HG03342 (cell line): ENCODE measurements at regions not wholly inside any gene's neighbourhood (a gene's known extent, or its start where the extent isn't known, plus 50 kb on each side); places are given as distances from the start of the nearest gene placed in this dataset.
"Not testable (repeated sequence)": the region's sequence is repeated elsewhere in the genome, so short reads cannot be mapped to it uniquely, and the experiment has no call there.

ENCODE experiments used
- ATAC-seq: cut with Tn5 transposase; IDR thresholded peaks from one replicate; pipeline ENCODE4 v1.9.1; 2021; ENCODE audit warnings: mild to moderate bottlenecking, moderate library complexity; ENCODE audit not compliant: unreplicated experiment

DNA sequence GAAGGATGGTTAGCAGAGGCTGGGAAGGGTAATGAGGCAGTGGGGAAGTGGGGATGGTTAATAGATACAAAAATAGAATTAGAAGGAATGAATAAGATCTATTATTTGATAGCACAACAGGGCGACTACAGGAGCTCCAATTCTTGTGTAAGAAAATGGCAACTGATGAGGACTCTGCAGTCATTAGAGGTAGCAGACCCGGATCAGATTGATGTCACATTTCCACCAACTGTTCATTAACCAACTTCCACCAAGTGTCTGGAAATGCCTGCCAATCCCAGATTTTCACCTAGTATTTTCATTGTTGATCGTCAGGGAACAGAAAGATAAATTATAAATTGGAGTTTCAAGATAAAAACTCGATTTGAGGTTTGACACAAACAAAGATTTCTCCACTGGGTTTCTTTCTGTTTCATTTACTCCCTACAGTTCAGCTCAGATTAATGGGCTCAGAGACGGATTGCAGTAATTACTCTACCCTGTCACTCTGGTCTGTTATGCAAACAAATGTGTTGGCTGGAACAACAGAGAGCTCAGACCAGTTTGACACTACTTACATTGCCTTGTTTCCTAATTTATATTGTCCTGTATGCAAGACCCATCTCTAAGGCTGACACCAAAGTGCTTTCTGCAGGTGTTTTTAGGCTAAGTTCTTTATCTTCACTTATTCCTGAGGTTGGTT, 909.2 kb upstream of the PRKX start:
- ATAC-seq: no peak

- ATAC-seq: not testable (repeated sequence)
Observed at GRCh38 chrX:4613651-4614050, 900.2 kb upstream of the PRKX start.

DNA sequence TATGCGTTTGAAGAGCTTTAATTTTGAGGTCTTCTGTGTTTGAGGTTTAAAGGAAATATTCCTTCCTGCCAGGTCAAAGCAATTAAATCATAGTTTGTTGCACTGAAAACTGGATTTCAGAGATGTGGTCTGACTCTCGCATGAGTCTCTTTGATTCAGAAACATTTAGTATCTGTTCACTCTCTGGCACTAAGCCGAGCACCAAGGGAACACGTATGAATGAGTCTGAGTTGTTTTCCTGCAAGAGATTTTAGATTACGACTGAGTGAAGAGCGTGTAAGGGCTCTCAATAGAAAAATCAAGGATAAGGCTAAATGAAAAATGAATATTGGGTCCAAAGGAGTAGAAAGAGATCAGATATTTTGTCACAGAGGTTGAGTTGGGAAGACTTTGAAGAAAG, 875.4 kb upstream of the PRKX start:
- no peak for ATAC-seq

GRCh38 chrX:4588466-4588865, 875.0 kb upstream of the PRKX start:
- no peak for ATAC-seq

- no peak for ATAC-seq
Observed at GRCh38 chrX:4588056-4588455, 874.6 kb upstream of the PRKX start.

DNA sequence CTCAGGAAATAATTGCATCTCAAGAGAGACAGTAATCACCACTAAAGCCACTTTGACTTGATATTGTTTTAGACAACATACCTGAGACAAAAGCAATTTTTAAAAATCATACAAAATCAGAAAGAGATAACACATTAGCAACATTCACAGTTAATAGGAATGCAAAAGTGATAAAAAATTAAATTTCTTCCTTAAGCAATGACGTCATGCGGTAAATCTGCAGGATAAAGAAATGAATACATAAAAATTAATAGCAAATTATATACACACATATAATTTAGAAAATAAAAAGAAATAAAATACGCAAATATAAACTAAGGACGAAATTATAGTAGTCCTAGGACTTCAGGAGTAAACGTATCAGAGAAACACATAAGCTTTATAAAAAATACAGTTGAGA, 866.5 kb upstream of the PRKX start:
- no peak for ATAC-seq

- ATAC-seq: no peak
Observed at GRCh38 chrX:4579480-4579879, 866.0 kb upstream of the PRKX start.

GRCh38 chrX:4572691-4573090, 859.2 kb upstream of the PRKX start:
- no peak for ATAC-seq

DNA sequence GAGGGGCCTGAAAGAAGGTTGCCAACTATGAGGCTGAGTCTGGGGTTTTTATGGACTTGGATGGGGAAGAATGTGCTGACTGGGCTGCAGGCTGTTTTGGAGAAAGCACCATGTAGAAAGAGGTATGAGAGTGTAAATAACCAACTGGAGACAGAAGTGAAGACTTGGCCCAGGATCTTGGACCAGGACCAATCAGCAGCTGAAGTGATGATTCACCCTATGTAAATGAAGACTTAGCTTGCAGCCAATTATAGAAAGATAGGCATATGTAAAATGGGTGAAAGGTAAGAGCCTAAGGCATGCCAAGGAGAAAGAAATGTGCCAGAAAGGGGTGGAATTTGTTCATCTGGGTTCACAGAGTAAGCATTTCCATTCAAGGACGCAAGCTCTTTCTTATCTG, 856.7 kb upstream of the PRKX start:
- no peak for ATAC-seq

GRCh38 chrX:4560192-4560591, 846.7 kb upstream of the PRKX start:
- ATAC-seq: no peak

- no peak for ATAC-seq
Observed at GRCh38 chrX:4550018-4550417, 836.6 kb upstream of the PRKX start.

DNA sequence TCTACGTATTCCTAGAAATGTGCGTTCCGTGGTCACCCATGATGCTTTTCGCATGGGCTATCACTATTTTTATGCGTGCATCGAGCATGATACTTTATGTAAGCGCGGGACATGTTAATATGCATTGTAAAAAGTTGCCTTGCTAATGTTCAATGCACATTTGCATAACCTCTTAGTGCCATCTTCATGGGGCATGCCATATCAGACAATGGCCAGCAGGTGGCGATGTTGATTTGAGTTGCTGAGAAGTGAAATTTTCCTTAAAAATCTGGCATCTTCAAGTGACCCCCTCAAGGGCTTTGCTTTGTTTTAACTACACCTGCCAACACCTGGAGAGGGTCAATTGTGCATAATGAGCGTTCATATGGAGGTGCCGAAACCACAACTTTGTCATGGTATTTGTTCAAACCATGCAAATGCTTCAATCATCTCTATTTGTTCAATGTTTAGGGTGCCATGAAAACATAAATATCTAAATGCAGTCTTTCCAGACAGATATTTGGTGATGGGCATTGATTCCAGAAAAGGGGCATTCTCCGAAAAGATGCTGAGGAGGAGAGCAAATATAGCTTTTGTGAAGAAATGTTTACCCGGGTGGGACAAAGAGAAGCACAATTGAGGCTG, 833.9 kb upstream of the PRKX start:
- peak; percentile 85 for ATAC-seq

DNA sequence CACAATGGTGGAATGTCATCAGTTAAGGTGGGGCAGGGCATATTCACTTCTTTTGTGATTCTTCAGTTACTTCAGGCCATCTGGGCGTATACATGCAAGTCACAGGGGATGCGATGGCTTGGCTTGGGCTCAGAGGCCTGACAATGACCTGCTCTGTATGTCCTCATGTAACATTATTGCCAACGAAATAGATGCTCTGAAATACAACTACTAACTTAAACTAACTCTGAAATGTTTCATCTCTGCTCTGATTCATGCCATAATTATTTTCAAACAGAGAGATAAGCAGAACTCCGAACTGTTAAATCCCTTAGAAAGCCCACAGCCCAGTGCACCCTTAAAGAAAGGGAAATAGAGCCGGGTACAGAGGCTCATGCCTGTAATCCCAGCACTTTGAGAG, 832.7 kb upstream of the PRKX start:
- not testable (repeated sequence) for ATAC-seq

- no peak for ATAC-seq
Observed at GRCh38 chrX:4528247-4528646, 814.8 kb upstream of the PRKX start.

DNA sequence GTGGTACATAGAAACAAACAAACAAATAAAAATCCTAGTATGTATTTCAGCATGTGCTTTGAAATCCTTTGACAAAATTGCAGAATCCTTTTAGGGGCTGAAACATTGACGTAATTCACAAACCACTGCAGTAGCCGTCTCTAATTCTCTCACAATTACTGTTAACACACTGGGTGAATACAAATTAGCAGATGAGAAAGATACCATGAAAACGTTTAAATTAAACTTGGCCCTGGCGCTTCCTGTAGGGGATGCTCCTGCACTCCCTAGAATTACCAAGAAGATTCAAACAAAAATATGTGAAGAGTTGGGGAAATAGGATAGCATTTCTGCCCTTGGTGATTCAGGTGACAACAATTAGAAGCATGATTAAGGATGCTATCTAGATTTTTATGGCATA, 772.5 kb upstream of the PRKX start:
- ATAC-seq: no peak

- ATAC-seq: no peak
Observed at GRCh38 chrX:4484266-4484665, 770.8 kb upstream of the PRKX start.

DNA sequence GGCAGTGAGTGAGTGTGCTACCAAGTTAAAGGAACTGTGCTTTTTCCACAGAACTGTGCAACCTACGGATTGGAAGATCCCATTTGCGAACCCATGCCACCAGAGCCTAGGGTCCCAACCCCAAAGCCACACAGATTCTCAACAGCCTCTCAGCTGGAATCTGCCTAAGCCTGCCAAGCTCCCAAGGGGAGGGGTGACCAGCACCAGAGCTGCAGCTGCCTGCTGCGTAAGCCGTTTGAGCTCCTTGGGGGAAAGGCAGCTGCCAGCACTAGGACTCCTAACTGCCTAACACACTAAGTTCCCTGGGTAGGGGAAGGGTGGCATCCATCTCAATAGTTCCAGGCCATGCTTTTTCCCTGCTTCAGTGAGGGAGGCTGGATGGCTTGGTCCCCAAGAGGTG, 738.1 kb upstream of the PRKX start:
- ATAC-seq: no peak

DNA sequence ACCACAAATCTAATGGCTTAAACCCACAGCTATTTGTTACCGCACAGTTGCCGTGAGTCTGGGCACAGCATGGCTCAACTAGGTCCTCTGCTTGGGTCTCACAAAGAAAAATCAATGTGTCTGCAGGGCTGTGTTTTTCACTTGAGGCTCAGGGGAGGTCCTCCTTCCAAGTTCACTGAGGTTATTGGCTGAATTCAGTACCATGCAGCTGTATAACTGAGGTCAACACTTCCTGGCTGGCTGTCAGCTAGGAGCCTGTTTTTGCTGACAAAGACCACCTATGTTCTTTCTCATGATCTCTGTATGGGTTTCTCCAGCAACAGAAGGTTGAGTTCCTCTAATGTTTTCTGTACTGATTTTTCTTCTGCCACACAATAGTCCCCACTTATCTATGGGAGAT, 736.7 kb upstream of the PRKX start:
- ATAC-seq: no peak

- ATAC-seq: no peak
Observed at GRCh38 chrX:4435905-4436304, 722.5 kb upstream of the PRKX start.

GRCh38 chrX:4397471-4397870, 684.0 kb upstream of the PRKX start:
- ATAC-seq: no peak

GRCh38 chrX:4382273-4382672, 668.8 kb upstream of the PRKX start:
- no peak for ATAC-seq

- ATAC-seq: no peak
Observed at GRCh38 chrX:4380710-4381109, 667.3 kb upstream of the PRKX start.

DNA sequence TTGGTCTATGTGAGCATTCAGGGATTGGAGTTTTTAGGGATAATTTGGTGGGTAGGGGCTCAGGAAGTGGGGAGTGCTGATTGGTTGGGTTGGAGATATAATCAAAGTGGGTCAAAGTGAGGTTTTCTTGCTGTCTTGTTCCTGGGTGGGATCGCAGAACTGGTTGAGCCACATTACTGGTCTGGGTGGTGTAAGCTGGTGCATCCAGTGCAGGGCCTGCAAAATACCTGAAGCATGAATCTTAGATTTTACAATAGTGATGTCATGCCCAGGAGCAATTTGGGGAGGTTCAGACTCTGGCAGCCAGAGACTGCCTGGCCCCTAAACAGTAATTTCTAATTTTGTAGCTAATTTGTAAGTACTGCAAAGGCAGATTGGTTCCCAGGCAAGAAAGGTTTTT, 665.6 kb upstream of the PRKX start:
- no peak for ATAC-seq
